NCI-H1694 treated with DMSO at 0.1 percent for 48 hours (cell line): ENCODE measurements at regions not wholly inside any gene's neighbourhood (a gene's known extent, or its start where the extent isn't known, plus 50 kb on each side); places are given as distances from the start of the nearest gene placed in this dataset.
"Not testable (repeated sequence)": the region's sequence is repeated elsewhere in the genome, so short reads cannot be mapped to it uniquely, and the experiment has no call there.

Experiments
- DNase-seq: peaks from one replicate; lab custom pipeline; 2025; lab: John Stamatoyannopoulos, UW

GRCh38 chr4:53714236-53715140, 123.2 kb upstream of the LNX1 start:
- DNase-seq, result no peak

DNA sequence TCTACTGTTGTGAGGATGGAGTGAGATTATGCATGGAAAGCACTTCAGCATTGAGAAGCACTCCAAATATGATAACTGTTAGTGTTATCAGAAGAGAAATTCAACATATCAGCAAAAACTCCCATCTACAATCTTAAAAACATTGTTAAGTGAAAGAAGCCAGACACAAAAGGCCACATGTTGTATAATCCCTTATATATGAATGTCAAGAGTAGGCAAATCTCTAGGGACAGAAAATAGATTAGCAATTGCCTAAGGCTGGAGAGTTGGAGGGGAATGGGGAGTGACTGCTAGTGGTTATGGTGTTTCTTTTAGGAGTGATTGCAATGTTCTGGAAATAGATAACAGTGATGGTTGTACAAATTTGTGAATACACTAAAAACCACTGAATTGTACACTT, 122.5 kb upstream of the LNX1 start:
- no peak for DNase-seq

GRCh38 chr4:53713296-53713695, 122.0 kb upstream of the LNX1 start:
- no peak for DNase-seq

GRCh38 chr4:53712408-53713020, 121.2 kb upstream of the LNX1 start:
- no peak for DNase-seq

GRCh38 chr4:53711926-53712325, 120.6 kb upstream of the LNX1 start:
- DNase-seq, result no peak

DNA sequence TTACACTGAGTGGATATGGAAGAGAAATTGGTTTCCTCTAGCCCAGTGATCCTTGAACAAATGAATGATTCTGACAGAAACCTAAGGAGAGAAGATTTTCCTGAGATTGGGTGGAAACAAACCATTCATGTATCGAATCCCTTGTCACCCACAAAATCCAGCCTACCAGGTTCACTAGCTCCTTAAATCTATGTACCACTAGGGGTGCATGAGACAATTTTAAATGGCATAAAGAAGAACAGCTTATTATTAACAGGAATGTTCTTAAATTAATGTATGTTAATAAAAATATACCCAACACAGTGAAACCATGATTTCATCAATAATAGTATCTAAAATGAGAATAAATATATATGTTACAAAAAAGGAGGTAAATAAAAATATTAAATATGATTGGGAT, 118.4 kb upstream of the LNX1 start:
- DNase-seq, result no peak

DNA sequence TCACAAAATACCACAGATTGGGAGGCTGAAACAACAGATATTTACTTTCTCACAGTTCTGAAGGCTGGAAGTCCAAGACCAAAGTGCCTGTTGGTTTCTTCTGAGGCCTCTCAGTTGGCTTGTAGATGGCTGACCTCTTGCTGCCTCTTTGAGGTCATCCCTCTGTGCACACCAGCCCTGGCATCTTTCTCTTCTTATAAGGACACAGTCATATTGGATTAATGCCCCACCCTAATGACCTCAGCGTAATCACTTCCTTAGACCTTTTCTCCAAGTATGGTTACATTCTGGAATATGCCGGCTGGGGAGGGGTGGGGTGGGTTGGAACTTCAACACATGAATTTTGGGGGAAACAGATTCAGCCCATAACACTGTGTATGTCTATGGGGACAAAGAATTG, 116.2 kb upstream of the LNX1 start:
- no peak for DNase-seq

DNA sequence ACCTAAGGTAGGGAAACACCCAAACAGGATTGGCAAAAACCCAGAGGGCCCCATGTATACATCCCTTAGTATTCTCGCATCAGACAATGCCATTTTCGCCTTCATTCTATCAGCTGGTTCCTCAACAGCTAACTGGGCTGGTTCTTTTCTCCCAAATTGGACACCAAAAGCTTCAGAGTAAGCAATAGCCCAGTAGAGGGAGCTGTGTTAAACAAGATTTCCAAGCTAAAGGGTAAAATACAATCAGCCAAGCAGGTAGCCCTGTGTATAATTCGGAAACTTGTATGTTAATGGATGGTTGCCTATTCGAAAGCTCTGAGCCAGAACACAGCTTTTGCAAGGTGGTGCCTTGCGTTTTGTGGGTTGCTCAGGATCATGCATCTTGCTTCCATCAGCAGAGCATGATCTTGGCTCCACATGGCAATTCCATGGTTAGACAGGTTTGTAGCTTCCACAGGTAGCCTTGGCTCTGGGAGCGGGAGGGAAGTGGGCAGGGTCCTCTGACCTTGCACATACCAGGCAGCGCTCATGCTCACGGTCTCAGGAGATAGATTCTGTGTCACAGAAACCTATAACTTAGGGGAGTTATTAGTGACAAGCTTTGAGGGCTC, 115.2 kb upstream of the LNX1 start:
- peak; percentile 27 for DNase-seq

DNA sequence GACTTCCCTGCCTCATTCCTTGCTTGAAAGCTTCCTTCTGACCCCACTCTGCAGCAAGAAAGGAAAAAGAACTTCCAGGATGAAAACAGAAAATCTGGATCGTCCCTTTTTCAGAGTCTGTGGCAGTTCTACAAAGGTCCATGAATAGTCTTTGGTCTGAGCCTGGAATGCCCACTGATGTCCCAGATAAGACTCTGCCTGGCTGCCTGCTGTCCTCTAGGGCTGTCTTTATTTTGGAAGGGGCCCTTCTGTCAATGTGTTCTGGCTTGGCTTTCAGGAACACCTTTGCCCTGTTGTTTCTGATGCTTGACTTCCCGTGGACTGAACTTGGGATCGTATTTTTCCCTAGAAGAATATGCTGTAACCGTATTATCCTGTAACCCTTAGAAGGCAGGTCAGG, 114.7 kb upstream of the LNX1 start:
- no peak for DNase-seq

GRCh38 chr4:53705151-53705764, 114.0 kb upstream of the LNX1 start:
- no peak for DNase-seq

- DNase-seq, result no peak
These were observed 113.0 kb upstream of the LNX1 start for GRCh38 chr4:53704329-53704728.

- no peak for DNase-seq
These were observed 112.0 kb upstream of the LNX1 start for GRCh38 chr4:53703267-53703655.

- peak; percentile 84 for DNase-seq
These were observed 111.3 kb upstream of the LNX1 start for GRCh38 chr4:53702334-53703266.

DNA sequence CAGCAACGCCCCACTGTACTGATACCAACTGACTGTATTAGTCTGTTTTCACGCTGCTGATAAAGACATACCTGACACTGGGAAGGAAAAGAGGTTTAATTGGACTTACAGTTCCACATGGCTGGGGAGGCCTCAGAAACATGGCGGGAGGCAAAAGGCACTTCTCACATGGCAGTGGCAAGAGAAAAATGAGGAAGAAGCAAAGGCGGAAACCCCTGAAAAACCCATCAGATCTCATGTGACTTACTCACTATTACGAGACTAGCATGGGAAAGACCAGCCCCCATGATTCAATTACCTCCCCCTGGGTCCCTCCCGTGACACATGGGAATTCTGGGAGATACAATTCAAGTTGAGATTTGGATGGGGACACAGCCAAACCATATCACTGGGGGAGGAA, 110.0 kb upstream of the LNX1 start:
- DNase-seq, result not testable (repeated sequence)

DNA sequence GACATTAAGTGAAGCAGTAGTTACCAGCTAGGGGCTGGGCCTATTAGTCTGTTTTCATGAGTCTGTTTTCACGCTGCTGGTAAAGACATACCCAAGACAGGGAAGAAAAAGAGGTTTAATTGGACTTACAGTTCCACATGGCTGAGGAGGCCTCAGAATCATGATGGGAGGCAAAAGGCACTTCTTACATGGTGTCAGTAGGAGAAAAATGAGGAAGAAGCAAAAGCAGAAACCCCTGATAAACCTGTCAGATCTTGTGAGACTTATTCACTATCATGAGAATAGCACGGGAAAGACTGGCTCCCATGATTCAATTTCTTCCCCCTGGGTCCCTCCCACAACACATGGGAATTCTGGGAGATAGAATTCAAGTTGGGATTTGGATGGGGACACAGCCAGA, 108.0 kb upstream of the LNX1 start:
- not testable (repeated sequence) for DNase-seq

DNA sequence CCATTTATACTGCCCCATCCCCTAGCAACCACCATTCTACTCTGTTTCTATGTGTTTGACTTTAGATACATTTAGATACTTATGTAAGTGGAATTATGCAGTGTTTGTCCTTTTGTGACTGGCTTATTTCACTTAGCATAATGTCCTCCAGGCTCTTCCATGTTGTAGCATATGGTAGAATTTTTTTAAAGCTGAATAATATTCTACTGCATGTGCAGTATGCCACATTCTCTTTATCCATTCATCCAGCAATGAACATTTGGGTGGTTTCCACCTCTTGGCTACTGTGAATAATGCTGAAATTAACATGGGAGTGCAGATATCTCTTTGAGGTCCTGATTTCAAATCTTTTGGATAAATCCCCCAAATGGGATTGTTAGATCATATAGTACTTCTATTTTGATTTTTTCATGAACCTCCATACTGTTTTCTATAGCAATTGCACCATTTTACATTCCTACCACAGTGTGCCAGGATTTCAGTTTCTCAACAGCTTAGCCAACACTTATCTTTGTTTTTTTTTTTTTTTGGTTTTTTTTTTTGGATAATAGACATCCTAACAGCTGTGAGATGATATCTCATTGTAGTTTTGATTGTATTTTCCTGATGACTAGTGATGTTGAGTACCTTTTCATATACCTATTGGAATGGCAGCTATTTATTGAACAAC, 105.9 kb upstream of the LNX1 start:
- DNase-seq, result no peak

DNA sequence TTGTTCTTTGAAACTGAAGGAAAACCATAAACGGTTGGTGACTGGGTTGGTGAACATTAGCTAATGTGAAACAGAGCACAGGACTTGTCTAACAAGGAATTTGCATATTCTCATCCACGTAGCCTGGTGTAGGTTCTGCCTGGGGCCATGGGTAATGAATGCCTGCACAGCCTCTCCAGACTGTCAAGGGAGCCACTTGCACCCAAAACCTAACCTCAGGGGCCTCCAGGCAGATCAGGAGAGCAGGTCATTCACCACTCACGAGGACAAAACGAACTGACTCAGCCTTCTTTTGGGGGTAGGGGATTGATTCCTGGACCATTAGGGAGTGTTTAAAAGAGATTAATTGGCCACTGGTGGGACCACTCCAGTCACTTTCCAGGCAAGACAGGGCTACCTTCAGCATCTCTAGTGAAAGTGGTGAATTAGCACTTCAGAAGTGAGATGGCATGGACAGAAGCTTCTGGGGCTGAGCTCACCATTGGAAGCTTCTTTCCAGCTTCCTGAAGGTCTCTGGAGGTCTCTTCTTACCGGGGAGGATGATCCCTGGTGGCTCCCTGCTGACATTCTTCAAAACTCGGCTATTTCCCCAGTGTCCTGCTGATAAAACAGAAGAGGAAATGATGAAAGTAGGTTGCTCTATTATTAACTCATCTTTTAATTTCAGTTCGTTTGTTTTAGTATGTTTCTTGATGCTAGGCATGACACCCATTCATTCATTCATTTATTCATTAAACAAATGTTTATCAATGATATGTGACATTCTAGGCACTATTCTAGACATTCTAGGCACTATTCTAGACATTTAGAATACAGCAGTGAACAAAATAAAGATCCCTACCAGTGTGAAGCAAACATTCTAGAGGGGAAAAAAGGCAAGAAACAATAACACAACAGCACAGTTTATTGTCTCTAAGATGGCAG, 104.5 kb upstream of the LNX1 start:
- DNase-seq, result no peak

GRCh38 chr4:53694666-53695065, 103.4 kb upstream of the LNX1 start:
- no peak for DNase-seq

GRCh38 chr4:53693909-53694308, 102.6 kb upstream of the LNX1 start:
- no peak for DNase-seq

DNA sequence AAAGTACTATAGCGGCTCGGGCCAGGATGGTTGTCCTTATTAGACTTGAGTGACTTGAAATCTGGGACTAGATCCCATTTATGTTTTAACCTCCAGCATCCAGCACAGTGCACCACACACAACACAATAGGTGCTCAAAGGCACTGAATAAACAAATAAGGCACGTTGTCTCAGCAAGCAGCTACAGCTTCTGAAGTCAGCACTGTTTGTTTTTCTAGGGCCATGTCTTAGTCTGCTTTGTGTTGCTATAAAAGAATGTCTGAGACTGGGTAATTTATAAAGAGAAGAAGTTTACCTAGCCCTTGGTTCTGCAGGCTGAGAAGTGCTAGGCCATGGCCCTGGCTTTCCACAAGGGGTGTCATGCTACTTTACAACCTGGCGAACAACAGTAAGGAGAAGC, 102.1 kb upstream of the LNX1 start:
- no peak for DNase-seq
